GM12878 (cell line): ENCODE measurements at regions not wholly inside any gene's neighbourhood (a gene's known extent, or its start where the extent isn't known, plus 50 kb on each side); places are given as distances from the start of the nearest gene placed in this dataset.

Experiments
- CTCF ChIP-seq, 3 experiments: IDR thresholded peaks in 2 of 3; conservative IDR thresholded peaks in 1 of 3; 2 replicates each; pipeline ENCODE4 v1.5.1; 2011; ENCODE audit warnings: low read depth in 3 of 3, low read length in 3 of 3, mild to moderate bottlenecking in 3 of 3, control low read depth in 2 of 3, moderate library complexity in 2 of 3, inconsistent platforms in 1 of 3, mixed read lengths in 1 of 3; ENCODE audit not compliant: control insufficient read depth in 2 of 3, insufficient read depth in 1 of 3; ENCODE audit errors: extremely low read depth in 1 of 3
- RELA ChIP-seq: fragments of 450-650 bp; IDR thresholded peaks from 2 replicates; pipeline ENCODE4 v1.8.0; 2014; ENCODE audit warnings: borderline replicate concordance; ENCODE audit not compliant: partially characterized antibody

- TF ChIP-seq RELA, result no peak
- TF ChIP-seq CTCF (IDR thresholded peaks at IDR 0.05 in 2 of 3, conservative IDR thresholded peaks at IDR 0.05 in 1 of 3; ENCODE audit: control insufficient read depth in 2 of 3, extremely low read depth in 1 of 3, insufficient read depth in 1 of 3, low read depth in 3 of 3, low read length in 3 of 3), result no peak
Measured at GRCh38 chr10:113356794-113357680, 195.8 kb upstream of the HABP2 start.
